SH-SY5Y (cell line): ENCODE measurements at regions not wholly inside any gene's neighbourhood (a gene's known extent, or its start where the extent isn't known, plus 50 kb on each side); places are given as distances from the start of the nearest gene placed in this dataset.

Experiments used
- GATA2 ChIP-seq: IDR thresholded peaks from 2 replicates; pipeline ENCODE4 v1.6.1; 2011; ENCODE audit warnings: mild to moderate bottlenecking, low read depth, low read length
- GATA3 ChIP-seq: IDR thresholded peaks from 2 replicates; pipeline ENCODE4 v1.6.1; 2011; ENCODE audit warnings: low read depth, mild to moderate bottlenecking, low read length, moderate library complexity

DNA sequence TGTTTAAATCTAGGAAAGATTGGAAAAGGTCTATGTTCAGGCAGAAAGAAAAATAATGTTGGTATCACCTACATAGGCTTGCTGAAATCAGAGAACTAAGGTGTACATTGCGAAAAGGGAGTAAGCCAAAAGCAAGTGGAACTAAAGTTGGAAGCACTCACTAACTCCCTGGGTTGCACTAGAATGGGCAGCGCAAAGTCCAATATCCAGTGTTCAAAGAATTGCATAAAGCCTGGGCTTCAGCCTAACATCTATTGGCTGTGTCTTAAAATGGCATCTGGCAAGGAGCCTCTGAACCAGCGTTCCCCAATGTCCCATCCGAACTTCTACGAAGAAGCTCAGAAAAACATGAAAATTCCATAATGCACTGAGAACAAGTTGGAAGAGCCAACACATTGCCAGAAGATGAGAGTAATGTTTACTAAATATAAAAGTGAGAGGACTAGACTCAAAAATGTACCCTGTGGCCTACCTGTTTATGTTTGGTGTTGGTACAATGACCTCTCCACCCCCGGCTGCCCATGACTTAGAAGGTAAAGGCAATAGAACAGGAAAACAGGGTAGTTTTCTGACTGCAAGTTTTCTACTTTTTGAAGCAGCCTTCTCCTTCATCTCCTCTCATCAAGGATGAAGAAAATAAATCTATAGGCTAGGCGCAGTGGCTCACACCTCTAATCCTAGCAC is 275.9 kb upstream of the GHITM start:
- TF ChIP-seq GATA3 = no peak
- TF ChIP-seq GATA2 = no peak
